SH-SY5Y (cell line): ENCODE measurements at regions not wholly inside any gene's neighbourhood (a gene's known extent, or its start where the extent isn't known, plus 50 kb on each side); places are given as distances from the start of the nearest gene placed in this dataset.

Experiments used
- GATA2 ChIP-seq: IDR thresholded peaks from 2 replicates; pipeline ENCODE4 v1.6.1; 2011; ENCODE audit warnings: mild to moderate bottlenecking, low read depth, low read length
- GATA3 ChIP-seq: IDR thresholded peaks from 2 replicates; pipeline ENCODE4 v1.6.1; 2011; ENCODE audit warnings: low read depth, mild to moderate bottlenecking, low read length, moderate library complexity

DNA sequence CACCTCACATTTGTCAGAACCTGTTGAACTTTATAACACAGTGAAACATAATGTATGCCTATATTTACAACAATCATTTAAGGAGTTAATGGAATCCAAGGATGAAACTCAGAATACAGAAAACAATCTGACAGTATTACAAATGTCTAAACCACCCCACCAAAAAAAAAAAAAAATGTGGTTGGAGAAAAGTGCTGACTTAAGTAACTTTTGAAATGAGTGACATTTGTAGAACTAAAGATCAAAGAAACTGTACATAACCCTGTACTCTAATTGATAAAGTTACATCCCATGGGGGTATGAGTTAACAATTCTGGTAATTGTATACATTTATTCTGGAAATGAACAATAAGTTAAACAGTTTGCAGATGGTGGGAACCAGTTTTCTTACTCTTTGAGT lies 372.1 kb upstream of the TMEFF2 start:
- TF ChIP-seq GATA3 = no peak
- TF ChIP-seq GATA2 = no peak
